Myocyte (in vitro differentiated cells): ENCODE measurements at regions not wholly inside any gene's neighbourhood (a gene's known extent, or its start where the extent isn't known, plus 50 kb on each side); places are given as distances from the start of the nearest gene placed in this dataset.

Experiments used
- DNase-seq: peaks from one replicate; pipeline ENCODE4 v3.0.0-alpha.2; 2012; ENCODE audit warnings: low read depth

DNA sequence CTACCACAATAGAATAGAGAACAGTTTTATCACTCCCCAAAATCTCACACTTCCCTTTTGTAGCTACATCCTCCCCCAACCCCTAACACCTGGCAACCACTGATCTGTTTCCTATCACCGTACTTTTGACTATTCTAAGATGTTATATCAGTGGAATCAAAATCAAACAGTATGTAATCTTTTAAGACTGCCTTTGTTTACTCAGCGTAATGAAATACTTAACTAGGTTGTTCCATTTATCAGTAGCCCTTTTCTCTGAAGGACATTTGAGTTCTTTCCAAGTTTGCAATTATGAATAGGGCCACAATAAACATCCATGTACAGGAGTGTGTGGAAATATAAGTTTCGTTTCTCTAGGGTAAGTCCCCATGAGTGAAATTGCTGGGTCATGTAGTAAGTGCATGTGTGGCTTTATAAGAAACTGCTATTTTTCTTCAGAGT, 372.3 kb downstream of the SV2B start:
- no peak for DNase-seq

DNA sequence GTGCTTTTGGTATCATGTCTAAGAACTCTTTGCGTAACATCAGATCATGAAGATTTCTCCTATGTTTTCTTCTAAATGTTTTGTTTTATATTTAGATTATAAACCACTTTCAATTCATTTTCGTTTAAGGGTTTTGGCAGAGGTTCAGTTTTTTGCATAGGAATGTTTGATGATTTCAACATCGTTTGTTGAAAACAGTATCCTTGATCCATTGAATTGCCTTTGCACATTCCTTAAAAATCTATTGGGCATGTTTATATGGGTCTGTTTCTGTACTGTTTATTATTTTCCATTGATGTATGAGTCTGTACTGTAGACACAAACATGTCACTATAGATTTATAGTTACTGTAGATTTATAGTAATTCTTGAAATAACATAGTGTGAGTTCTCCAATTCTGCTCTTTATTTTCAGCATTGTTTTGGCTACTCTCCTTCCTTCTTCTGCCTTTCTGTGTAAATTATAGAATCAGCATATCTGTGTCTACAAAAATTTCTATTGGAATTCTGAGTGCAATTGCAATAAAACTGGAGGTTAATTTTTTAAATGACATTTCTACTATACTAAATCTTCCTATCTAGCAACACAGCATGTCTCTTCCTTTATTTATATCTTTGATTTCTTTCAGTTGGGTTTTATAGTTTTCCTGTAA, 374.0 kb downstream of the SV2B start:
- no peak for DNase-seq

DNA sequence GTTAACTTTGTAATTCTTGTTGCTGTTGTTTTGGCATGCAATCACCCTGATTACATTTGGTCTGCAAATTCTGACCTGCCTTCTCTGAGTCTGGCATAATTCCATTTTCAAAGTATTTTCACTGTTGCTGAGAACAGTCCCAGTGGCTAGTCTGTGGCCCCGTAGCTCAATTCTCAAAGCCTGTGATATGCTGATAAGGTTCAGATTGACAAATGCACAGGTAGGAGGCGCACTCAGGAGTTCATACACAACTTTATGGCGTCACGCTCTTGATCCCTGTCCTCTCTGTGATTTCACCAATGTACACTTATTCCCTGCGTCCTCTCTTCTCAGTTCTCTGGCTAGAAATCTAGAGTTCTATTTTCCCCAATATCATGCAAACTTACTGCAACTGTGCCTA, 376.6 kb upstream of the SLCO3A1 start:
- no peak for DNase-seq

DNA sequence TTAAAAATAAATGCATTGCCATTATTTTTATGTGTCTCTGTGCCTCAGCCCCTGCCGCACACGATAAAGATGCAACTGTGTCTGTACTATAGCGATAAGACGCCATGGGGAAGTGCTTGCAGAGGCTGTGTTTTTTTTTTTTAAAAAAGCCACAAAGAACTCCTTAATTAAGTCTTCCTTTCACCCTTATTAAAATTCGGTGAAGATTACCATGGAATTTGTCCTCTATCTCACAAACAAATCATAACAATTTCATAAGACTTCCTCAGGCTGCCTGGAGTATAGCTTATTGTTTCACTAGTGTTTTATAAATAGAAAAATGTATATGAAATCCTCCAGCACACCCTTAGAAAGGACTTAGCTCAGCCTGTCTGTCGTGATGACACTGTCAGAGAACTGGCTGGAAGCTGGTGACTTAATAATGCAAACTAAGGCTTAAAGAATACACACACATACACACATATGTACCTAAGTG, 374.8 kb upstream of the SLCO3A1 start:
- DNase-seq = no peak

DNA sequence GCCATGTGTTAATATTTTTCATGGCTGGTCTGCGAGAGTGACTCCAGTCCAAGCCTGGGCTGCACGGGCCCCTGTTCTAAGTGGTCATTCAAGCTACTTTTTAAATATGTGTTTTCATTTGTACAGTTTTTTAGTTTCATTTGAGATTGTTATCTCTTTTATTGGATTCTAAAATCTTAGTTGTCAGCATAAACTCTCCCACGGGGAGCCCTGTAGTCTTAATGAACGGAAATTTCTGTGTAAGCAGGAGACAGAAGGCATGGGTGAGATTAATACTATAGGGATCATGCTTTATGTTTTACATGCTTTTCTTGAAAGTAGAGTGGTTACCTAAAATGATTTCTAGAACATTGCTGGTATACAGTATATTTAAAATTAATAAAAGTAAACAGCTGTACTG, 373.1 kb upstream of the SLCO3A1 start:
- DNase-seq = no peak

DNA sequence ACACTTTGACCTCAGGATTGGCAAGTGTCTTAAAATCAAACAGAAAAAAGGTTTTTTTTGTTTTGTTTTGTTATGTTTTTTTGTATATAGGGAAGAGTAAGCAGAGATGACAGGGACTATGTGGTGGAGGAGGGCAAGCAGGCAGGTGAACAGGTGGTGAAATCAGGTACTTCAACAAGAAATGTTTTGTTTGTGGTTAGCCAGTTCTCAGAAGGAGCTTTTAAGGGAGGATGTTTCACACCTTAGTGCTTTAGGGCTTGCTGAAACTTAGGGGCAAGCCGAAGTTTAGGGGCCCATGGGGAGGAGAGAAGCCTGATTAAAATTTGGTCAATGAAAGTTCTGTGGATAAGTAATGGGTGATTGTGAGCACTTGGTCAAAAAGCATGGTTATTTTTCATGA, 370.7 kb upstream of the SLCO3A1 start:
- no peak for DNase-seq

DNA sequence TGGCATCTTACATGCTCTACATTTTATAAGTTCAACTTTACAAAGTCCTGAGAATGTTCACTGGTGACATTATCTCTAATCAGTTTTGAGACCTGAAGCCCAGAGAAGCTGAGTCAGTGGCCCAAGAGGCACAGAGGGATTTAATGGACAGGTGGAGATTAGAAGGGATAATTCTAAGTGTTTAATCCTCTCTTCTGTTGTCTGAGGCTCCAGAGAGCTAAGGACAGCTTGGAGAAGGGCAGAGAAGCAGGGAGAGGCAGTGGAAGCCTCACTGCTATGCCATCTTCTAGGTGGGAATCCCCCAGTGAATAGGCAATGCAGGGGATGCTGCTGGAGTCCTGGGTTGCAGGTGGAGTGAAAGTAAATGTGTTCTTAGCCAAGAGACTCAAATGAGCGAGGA, 369.4 kb upstream of the SLCO3A1 start:
- DNase-seq = no peak

DNA sequence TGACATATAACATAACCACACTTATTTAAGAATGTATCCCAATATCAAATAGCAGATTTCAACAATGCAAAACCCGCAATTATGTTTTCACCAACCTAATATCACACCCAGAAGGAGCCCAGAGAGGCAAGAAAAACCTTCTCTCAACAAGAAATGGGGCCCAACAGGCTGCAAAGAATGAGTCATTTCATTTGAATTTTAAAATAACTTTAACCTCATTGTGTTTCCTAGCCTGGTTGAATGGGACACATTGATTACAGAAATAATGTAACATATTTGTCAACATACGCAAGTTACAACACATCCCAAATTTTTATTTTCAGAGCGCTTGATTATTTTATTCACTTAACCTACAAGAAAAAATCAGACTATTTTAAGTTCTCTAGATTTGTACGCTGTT, 365.1 kb upstream of the SLCO3A1 start:
- no peak for DNase-seq

DNA sequence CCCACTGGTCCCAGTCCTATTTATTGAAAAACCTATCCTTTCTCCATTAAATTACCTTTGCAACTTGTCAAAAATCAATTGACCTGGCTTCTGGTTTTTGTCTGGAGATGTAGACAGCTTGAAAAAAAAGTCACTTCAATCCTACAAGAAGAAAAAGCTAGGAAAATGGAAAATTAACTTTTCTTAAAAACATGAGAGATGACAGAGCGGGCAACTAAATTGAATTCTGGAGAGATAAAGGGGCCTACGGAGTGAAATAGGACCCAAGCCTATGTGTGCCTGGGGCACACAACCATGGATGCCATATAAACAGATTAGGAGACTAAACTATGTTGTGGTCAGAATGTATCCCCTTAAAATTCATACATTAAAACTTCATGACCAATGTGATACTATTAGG, 363.3 kb upstream of the SLCO3A1 start:
- DNase-seq = no peak

DNA sequence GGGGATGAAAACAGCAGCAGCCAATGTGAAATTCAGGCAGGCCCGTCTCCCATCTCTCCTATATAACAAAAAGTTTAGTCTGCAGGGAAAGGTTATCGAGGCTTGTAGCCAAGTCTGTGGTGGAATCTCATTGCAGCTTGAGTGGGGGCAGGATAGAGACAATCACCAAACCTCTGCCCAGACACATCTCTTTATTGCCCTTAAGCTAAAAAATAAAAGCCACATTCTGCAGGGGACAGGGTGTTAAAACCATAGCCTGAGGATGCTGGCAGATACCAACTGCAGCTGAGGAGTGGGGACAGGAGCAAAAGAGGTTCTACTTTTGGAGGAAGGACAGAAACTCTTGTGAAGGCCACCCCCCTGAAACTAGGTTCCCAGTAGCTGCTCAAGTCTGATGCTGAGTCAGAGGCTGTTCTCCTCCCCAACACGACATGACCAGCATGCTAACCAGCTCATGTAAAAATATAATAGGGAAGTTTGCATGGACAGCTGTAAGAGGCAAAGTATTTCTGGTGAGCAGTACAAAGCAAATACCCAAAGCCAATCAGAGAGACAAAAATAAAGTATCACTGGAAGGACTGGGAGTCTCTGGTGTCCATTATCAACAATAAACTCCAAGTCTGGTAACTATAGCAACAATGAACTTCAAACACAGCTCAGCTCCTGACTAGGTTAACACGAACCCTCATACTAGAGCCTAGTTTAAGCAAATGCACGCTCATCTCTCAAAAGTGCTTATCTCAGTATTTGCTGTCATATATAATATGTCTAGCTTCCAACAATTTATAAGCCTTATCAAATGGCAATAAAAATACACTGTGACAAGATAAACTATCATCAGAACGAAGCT, 362.2 kb upstream of the SLCO3A1 start:
- no peak for DNase-seq

DNA sequence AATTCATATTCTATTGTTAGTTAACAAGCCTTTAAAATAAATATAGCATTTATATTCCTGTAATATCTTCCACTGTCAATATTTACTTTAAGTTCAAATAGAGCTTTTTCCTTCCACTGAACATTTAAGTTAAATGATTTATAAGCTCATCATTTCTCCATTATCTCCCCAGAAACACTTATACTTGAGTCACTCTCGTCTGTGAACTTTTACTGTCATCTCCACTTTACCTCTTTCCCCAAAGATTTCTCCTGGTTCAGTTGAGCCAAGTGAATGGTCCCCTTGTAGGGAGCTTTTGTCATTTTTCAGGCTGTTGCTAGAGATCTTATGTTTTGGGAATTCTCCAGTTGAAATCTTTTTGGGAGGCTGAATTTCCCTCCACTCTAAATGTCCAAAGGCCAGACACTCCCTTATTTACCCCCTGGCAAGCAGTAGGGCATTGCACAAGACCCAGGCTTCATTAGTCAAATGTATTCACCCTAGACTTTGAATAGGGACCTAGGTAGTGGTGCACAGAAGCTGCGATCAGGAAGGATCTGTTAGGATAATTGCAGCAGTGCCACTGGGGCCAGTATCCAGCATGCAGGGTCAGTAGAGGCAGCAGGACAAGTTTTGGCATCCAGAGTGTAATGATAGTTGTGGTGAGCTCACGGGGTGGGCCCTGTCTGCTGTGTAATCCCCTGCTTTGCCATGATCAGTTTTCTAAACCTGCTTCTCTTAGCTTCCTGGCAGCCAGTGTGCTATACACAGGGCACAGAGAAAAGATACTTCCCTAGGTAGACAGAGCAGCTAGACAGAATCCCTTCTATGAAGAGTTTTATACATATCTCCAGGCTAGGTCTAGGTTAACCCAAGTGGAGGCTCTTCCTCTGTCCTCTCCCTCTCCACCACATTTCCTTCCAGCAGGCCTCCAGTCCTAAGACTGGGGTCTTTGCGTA, 356.5 kb upstream of the SLCO3A1 start:
- no peak for DNase-seq

DNA sequence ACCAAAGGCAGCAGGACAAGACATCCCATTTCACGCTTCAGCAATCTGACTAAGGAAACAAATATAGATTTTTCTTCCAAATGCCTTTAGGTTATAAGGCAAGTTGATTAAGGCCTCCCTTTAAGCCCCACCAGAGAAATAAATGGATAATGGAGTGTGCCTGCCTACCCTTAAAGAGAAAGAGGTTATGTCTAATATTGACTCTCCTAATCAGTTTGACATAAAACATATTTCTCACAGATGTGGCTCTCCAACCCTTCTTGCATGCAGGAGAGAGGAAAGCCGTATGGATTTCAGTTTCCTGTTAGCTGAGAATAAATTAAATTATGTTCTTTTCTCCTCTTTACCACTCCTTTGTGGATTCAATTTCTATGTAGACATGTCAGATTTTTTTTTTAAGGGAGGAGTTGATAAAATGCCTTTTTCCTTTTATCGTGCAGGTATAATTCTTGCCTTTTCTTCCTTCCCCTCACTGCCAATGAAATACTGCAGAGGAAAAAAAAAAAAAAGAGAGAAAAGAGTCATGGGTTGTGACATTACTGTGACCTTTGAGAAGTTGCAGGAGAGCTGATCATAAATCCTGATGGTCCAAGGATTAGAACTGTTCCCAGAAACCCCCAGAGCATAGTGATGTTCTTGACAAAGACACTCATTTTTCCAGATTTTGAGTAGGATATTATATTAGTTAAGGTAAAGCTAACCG, 355.3 kb upstream of the SLCO3A1 start:
- DNase-seq = no peak

DNA sequence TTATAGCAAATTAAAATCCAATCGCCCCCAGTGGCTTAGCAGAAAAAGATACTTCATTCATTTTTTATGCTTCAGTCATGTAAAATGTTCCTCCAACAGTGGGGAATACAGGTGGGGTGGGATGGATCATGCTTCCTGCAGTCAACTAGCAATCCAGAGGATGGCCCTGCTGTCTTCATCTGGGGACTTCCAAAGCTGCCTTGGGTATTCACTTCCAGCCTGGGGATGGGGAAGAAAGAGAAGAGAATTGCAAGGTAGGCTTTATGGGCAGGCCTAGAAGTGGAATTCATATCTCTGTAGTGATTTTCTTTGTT, 354.8 kb upstream of the SLCO3A1 start:
- DNase-seq = no peak

DNA sequence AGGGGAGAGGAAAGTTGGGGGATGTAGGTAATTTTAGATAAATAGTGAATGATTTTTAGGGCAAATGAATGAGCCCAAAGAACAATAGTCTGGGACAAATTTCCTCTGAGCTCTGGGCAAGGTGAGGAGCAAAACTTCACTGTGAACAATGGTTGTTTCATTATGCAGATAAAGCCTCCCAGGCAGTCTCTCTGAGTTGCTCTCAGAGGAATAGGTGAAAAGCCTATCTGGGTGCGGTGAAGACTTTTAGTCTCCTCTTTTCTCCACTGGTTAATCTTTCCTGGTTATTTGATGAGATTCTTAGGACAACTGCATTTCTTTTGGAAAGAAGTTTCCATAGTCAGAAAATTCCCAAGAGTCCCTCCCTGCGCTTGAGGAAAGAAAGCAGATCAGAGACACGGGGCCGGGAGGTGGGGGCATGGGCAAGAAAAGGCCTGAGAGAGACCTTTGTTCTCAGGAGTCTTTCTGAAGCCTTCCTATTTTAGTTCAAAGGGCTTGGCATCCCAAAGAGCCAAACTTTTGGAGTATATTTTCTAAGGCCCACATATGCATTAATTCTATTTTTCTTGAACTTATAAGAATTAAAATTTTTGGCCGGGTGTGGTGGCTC, 353.6 kb upstream of the SLCO3A1 start:
- no peak for DNase-seq

DNA sequence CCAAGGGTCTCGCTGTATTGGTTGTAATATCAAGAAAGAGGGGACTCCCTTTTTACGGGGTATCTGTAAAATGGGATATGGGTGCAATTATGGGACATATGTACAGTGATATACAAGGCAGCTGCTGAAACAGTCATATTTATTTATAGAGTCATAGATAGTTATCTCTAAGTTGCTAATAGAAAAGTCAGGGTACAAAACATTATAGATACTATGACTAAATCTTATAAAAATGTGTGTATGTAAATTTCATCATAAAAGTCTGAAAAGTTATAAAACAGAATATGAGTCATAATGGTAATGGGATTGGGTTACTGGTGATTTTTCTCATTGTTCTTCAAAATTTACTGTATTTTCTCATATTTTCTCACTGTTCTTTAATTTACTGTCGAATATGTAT, 344.9 kb upstream of the SLCO3A1 start:
- no peak for DNase-seq

DNA sequence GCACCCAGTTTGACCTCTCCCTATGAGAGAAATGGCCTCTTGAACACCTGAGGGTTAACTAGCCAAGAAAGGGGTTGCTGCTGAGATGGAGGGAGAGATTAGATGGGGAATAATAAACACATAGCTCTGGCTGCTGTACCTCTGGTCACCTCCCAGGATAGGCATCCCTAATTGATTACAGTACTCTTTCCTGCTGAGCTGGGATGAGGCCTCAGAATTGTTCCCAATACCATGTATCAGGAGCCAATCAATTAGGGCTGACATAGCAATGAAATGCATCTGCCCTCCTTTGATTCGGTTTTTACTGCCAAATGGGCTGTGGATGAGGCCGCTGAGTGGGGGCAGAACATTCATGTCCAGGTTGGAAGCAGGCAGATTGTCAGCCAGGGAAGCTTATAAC, 339.4 kb upstream of the SLCO3A1 start:
- DNase-seq = no peak

DNA sequence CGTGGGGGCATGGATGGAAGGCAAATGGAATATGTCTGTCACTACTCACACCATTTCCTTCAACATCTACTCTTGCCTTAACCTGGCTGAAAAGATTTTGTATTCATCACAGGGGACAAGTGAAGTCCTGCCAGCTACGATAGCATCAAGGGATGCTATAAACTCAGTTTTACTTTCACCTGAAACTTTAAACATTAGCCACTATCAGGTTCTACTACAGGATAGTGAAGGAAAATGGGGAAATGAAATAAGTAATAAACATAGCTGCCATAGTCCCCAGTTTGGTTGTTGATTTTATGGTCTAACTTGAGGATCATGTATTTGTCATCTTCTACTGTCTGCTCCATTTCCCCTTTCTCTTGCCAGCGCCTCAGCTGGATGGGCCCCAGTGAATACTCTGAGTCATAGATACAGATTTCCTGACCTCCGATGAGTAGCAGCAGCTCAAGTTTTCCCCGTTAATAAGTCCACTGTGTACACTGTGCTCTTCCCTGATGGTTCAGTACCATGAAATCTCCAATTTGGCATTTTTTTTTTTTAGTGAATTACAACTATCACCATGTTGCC, 338.2 kb upstream of the SLCO3A1 start:
- no peak for DNase-seq

DNA sequence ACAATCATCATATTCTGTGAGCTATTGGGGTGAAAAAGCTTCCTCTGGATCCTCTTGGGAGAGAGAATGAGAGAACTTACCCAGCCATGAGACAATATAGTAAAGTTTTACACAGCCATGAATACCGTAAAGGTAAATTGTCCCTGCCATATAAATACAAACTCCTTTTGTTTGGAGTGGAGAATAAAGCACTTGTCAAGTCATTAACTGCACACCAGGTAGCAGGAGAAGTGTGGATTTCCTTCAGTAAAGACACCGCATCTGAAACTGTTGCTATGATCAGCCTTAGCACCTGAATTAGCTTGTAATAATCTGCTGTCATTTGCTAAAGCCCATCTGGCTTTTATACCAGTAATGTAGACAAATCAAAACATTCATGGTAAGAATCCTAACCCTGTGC, 336.6 kb upstream of the SLCO3A1 start:
- DNase-seq = no peak

DNA sequence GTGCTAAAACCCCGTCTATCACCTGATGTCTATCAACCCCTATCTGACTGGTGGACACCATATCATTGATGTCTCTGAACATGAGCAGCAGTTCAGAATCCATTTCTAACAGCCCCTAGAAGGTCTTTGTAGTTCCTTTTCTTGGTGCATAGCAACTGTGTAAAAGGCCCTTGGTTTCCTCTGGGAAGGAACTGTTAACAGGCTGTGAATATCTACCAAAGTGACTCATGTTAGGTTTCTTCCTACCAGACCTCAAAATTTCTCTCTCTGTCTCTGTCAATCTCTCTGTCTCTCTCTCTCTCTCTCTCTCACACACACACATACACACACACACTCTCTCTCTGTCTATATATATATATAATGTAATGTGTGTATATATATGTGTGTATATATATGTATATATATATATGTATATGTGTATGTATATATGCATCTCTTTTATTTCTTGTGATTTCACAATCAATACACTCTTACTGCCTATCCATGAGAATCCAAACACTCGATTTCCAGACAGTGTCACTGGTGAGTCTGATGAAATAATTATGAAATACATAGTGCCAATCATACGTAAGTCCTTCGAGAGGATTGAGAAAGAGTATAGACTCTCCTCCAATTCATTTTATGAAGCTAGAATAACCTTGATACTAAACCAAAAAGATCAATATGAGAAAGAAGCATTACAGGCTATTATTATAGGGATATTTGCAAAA, 335.9 kb upstream of the SLCO3A1 start:
- DNase-seq = no peak

DNA sequence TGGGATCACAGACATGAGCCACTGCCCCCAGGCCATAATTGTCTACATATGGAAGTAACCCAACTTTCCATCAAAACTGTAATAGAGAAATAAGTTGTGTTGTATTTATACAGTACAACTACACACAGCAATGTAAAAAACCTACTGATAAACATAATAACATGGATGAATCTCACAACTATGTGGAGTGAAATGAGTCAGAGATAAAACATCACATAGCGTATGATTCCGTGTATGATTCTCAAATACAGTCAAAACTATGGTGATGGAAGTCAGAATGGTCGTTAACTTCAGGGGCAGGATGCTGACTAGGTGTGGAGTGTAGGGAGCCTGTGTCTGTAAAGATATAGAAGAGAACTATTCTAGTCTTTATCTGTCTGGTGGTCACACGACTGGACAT, 332.7 kb upstream of the SLCO3A1 start:
- DNase-seq = no peak
